ENCODE measurements at regions not wholly inside any gene's neighbourhood (a gene's known extent, or its start where the extent isn't known, plus 50 kb on each side); places are given as distances from the start of the nearest gene placed in this dataset.

DNA sequence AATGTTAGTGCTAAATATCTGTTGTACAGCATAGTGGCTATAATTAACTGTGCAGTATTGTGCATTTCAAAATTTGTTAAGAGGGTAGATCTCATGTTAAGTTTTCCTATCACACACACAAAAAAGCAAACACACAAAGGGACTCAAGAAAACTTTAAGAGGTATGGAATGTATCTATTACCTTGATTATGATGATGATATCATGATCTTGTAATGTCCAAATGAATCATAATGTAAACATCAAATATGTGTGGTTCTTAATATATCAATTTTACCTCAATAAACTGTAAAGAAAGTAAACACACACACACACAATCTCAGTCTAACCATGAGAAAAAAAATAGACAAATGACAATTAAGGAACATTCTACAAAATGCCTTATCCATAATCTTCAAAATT is 934.6 kb downstream of the SLITRK1 start:
- no peaks in the 10 kb centered on the region for H3K79me2 ChIP-seq (ENCODE audit: control insufficient read depth, insufficient read depth, low read length)
- TF ChIP-seq CTCF (IDR thresholded peaks at IDR 0.05) (no peak), EZH2 (IDR thresholded peaks at IDR 0.05; ENCODE audit: borderline replicate concordance, insufficient read depth, low read depth, low read length, poor library complexity, severe bottlenecking) (no peak)
- H3K4me1 Mint-ChIP-seq: no peaks in the 10 kb centered on the region

DNA sequence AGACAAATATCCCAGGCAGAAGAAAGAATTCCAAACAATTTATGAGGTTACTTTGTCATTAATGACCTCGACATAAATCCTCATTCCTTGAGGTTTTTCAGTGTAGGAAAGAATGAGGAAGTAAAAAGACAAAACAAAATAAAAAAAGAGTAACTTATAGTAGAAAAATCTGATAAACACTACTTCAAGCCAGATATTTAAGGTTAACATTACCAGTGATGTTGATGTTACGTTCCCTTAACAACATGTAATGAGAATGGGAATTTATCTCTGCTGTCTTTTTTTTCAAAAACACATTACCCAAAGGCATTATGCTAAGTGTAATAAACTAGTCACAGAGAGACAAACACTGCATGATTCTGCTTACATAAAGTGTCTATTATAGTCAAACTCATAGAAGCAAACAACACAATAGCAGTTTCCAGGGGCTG is 935.1 kb downstream of the SLITRK1 start:
- H3K9me3 ChIP-seq (ENCODE audit: control extremely low read depth in 1 of 3, control insufficient read depth in 2 of 3, insufficient read depth in 1 of 3, low read length in 2 of 3): peaks cover 0 to 1% (median 0%) of the 10 kb centered on the region in 3 donors
- H3K4me3 ChIP-seq (ENCODE audit: control extremely low read depth in 1 of 5, extremely low read depth in 1 of 5, insufficient read depth in 1 of 5, low read depth in 2 of 5, low read length in 4 of 5): no peak overlapping the region
- no peak overlapping the region for H3K27ac Mint-ChIP-seq
- DNase-seq: no peak
- no peaks in the 10 kb centered on the region for H4K20me1 ChIP-seq (ENCODE audit: control insufficient read depth, insufficient read depth, low read length, poor library complexity, severe bottlenecking)
- H3K4me2 ChIP-seq (replicated peaks; ENCODE audit: low read depth, low read length, poor library complexity, severe bottlenecking): no peak overlapping the region
- intact Hi-C loops (cut with micrococcal nuclease): no loop called here
- no peaks in the 10 kb centered on the region for H3K27me3 Mint-ChIP-seq
- no peaks in the 10 kb centered on the region for H3K4me1 Mint-ChIP-seq
- no peak overlapping the region for H3K9ac ChIP-seq (ENCODE audit: low read length)
- H3K27me3 ChIP-seq (replicated peaks in 1 of 4; ENCODE audit: control extremely low read depth in 1 of 4, control insufficient read depth in 3 of 4, insufficient read depth in 4 of 4, low read length in 3 of 4): no peaks in the 10 kb centered on the region
- no peak overlapping the region for H3K4me3 Mint-ChIP-seq
- no peaks in the 10 kb centered on the region for H3K79me2 ChIP-seq (ENCODE audit: control insufficient read depth, insufficient read depth, low read length)
- CTCF ChIA-PET: no interaction called here
- peaks cover 9% of the 10 kb centered on the region for H3K9me3 Mint-ChIP-seq (ENCODE audit: insufficient read depth)
- no peaks in the 10 kb centered on the region for H3K36me3 ChIP-seq (replicated peaks in 1 of 2; ENCODE audit: control extremely low read depth in 1 of 2, control insufficient read depth in 1 of 2, extremely low read depth in 1 of 2, insufficient read depth in 2 of 2, low read length in 1 of 2)
- ATAC-seq (ENCODE audit: low read depth): no peak
- WGBS (ENCODE audit: insufficient coverage): no CpG with 5 or more reads among the region's 2 CpGs
- H3K27ac ChIP-seq (ENCODE audit: low read length in 2 of 2): no peak overlapping the region
- TF ChIP-seq EZH2 (IDR thresholded peaks at IDR 0.05; ENCODE audit: borderline replicate concordance, insufficient read depth, low read depth, low read length, poor library complexity, severe bottlenecking): no peak
- no peak for TF ChIP-seq CTCF (IDR thresholded peaks at IDR 0.05)
- POLR2A ChIA-PET: no interaction called here
- no peaks in the 10 kb centered on the region for H3K4me1 ChIP-seq (ENCODE audit: control insufficient read depth in 2 of 2, insufficient read depth in 2 of 2, low read length in 2 of 2)
- no peak overlapping the region for H2AFZ ChIP-seq (ENCODE audit: insufficient read depth, low read depth, low read length, poor library complexity, severe bottlenecking)

More for the DNA sequence above, 934.6 kb downstream of the SLITRK1 start:
- intact Hi-C loops (cut with micrococcal nuclease): no loop called here
- no peak overlapping the region for H3K27ac Mint-ChIP-seq
- H3K4me3 Mint-ChIP-seq: no peak overlapping the region
- H3K27me3 Mint-ChIP-seq: no peaks in the 10 kb centered on the region
- Histone ChIP-seq H3K9ac (ENCODE audit: low read length) (no peak overlapping the region), H4K20me1 (ENCODE audit: control insufficient read depth, insufficient read depth, low read length, poor library complexity, severe bottlenecking) (no peaks in the 10 kb centered on the region), H3K4me1 (ENCODE audit: control insufficient read depth in 2 of 2, insufficient read depth in 2 of 2, low read length in 2 of 2) (no peaks in the 10 kb centered on the region), H3K36me3 (replicated peaks in 1 of 2; ENCODE audit: control extremely low read depth in 1 of 2, control insufficient read depth in 1 of 2, extremely low read depth in 1 of 2, insufficient read depth in 2 of 2, low read length in 1 of 2) (no peaks in the 10 kb centered on the region), H3K4me2 (replicated peaks; ENCODE audit: low read depth, low read length, poor library complexity, severe bottlenecking) (no peak overlapping the region), H3K9me3 (ENCODE audit: control extremely low read depth in 1 of 3, control insufficient read depth in 2 of 3, insufficient read depth in 1 of 3, low read length in 2 of 3) (peaks cover 0 to 4% (median 1%) of the 10 kb centered on the region in 3 donors), H3K4me3 (ENCODE audit: control extremely low read depth in 1 of 5, extremely low read depth in 1 of 5, insufficient read depth in 1 of 5, low read depth in 2 of 5, low read length in 4 of 5) (no peak overlapping the region), H3K27me3 (replicated peaks in 1 of 4; ENCODE audit: control extremely low read depth in 1 of 4, control insufficient read depth in 3 of 4, insufficient read depth in 4 of 4, low read length in 3 of 4) (no peaks in the 10 kb centered on the region), H3K27ac (ENCODE audit: low read length in 2 of 2) (no peak overlapping the region), H2AFZ (ENCODE audit: insufficient read depth, low read depth, low read length, poor library complexity, severe bottlenecking) (no peak overlapping the region)
- no peak for DNase-seq
- ChIA-PET CTCF (no interaction called here), POLR2A (no interaction called here)
- peaks cover 11% of the 10 kb centered on the region for H3K9me3 Mint-ChIP-seq (ENCODE audit: insufficient read depth)
- ATAC-seq (ENCODE audit: low read depth): no peak
